ENCODE measurements at regions not wholly inside any gene's neighbourhood (a gene's known extent, or its start where the extent isn't known, plus 50 kb on each side); places are given as distances from the start of the nearest gene placed in this dataset.

DNA sequence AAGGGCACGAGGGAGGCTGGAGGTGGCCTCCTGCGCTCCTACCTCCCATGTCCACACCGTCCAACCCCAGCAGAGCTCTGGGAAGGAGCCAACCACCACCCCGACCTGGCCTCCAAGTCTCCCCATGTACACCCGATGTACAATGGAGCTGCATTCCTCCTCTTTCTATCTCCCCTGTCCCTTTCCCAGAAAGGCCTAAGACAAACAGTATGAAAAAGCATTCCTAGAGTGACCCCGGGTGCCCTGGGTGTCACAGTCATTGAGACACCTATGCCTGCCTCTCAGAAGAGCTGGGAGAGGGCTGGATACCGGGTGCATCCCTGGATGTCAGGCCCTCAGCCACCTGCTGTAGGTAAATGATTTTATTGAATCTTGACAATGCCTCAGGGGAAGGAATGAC is 248.1 kb downstream of the EMX2 start:
- Histone ChIP-seq H3K4me3 (replicated peaks in 1 of 2; ENCODE audit: low read depth in 1 of 2, low read length in 2 of 2) (no peak overlapping the region), H3K9me2 (ENCODE audit: insufficient read depth) (no peaks in the 10 kb centered on the region), H3K79me2 (ENCODE audit: insufficient read depth, low read length) (no peaks in the 10 kb centered on the region), H3K36me3 (ENCODE audit: control insufficient read depth in 1 of 2, insufficient read depth in 2 of 2, low read length in 2 of 2) (no peaks in the 10 kb centered on the region), H4K20me1 (ENCODE audit: insufficient read depth) (no peaks in the 10 kb centered on the region), H3K27me3 (ENCODE audit: insufficient read depth, low read length) (peaks cover 87% of the 10 kb centered on the region), H2AFZ (ENCODE audit: low read depth, low read length, poor library complexity, severe bottlenecking) (no peak overlapping the region), H3K9ac (ENCODE audit: low read length) (no peak overlapping the region), H3K4me1 (ENCODE audit: control insufficient read depth in 1 of 2, insufficient read depth in 2 of 2, low read length in 2 of 2) (no peaks in the 10 kb centered on the region), H3K9me3 (ENCODE audit: control insufficient read depth in 1 of 2, insufficient read depth in 1 of 2, low read depth in 1 of 2, low read length in 2 of 2) (no peaks in the 10 kb centered on the region), H3K4me2 (ENCODE audit: low read length) (no peak overlapping the region), H3K27ac (ENCODE audit: low read depth, low read length) (no peak overlapping the region)
- BruUV-seq (replicated peaks), result no TSS peak
- intact Hi-C loops (cut with micrococcal nuclease), result no loop called here
- ChIA-PET POLR2A (no interaction called here), RAD21 (ENCODE audit: low non-redundant PET in 1 of 2, low total read pairs in 2 of 2, uncharacterized antibody in 2 of 2, unreplicated experiment in 2 of 2) (no interaction called here), CTCF (no interaction called here)
- no peak for TF ChIP-seq CBX3 (IDR thresholded peaks at IDR 0.05; ENCODE audit: low read depth)
- TF ChIP-seq EZH2 (IDR thresholded peaks at IDR 0.05), result no peak
- TF ChIP-seq EZH2phosphoT487 (IDR thresholded peaks at IDR 0.05; ENCODE audit: borderline replicate concordance), result 0 out of 2 replicates have a peak, but pooled peaks have one; percentile 68
- DNase-seq (ENCODE audit: low read depth, low spot score), result no peak
- peak; percentile 23; the same call in 1 of the 2 replicates for ATAC-seq

GRCh38 chr10:117792214-117792613 is 249.7 kb downstream of the EMX2 start:
- BruUV-seq (replicated peaks), result no TSS peak
- no peaks in the 10 kb centered on the region for H3K4me1 ChIP-seq (ENCODE audit: control insufficient read depth in 1 of 2, insufficient read depth in 2 of 2, low read length in 2 of 2)
- H3K27ac ChIP-seq (ENCODE audit: low read depth, low read length), result no peak overlapping the region
- no peaks in the 10 kb centered on the region for H4K20me1 ChIP-seq (ENCODE audit: insufficient read depth)
- no peak overlapping the region for H2AFZ ChIP-seq (ENCODE audit: low read depth, low read length, poor library complexity, severe bottlenecking)
- RAD21 ChIA-PET (ENCODE audit: low non-redundant PET in 1 of 2, low total read pairs in 2 of 2, uncharacterized antibody in 2 of 2, unreplicated experiment in 2 of 2), result no interaction called here
- no peak overlapping the region for H3K4me2 ChIP-seq (ENCODE audit: low read length)
- TF ChIP-seq CBX3 (IDR thresholded peaks at IDR 0.05; ENCODE audit: low read depth) (no peak), YY1 (IDR thresholded peaks at IDR 0.05; ENCODE audit: extremely low read depth, insufficient replicate concordance, low read depth, low read length) (no peak)
- H3K79me2 ChIP-seq (ENCODE audit: insufficient read depth, low read length), result no peaks in the 10 kb centered on the region
- no peak for ATAC-seq
- H3K9me2 ChIP-seq (ENCODE audit: insufficient read depth), result no peaks in the 10 kb centered on the region
- no peaks in the 10 kb centered on the region for H3K9me3 ChIP-seq (ENCODE audit: control insufficient read depth in 1 of 2, insufficient read depth in 1 of 2, low read depth in 1 of 2, low read length in 2 of 2)
- no peaks in the 10 kb centered on the region for H3K36me3 ChIP-seq (ENCODE audit: control insufficient read depth in 1 of 2, insufficient read depth in 2 of 2, low read length in 2 of 2)
- intact Hi-C loops (cut with micrococcal nuclease), result no loop called here
- no peak overlapping the region for H3K4me3 ChIP-seq (replicated peaks in 1 of 2; ENCODE audit: low read depth in 1 of 2, low read length in 2 of 2)
- CTCF ChIA-PET, result no interaction called here
- no peak overlapping the region for H3K9ac ChIP-seq (ENCODE audit: low read length)
- H3K27me3 ChIP-seq (ENCODE audit: insufficient read depth, low read length), result peaks cover 87% of the 10 kb centered on the region
- POLR2A ChIA-PET, result no interaction called here
- DNase-seq (ENCODE audit: low read depth, low spot score), result no peak
